ENCODE measurements at regions not wholly inside any gene's neighbourhood (a gene's known extent, or its start where the extent isn't known, plus 50 kb on each side); places are given as distances from the start of the nearest gene placed in this dataset.

DNA sequence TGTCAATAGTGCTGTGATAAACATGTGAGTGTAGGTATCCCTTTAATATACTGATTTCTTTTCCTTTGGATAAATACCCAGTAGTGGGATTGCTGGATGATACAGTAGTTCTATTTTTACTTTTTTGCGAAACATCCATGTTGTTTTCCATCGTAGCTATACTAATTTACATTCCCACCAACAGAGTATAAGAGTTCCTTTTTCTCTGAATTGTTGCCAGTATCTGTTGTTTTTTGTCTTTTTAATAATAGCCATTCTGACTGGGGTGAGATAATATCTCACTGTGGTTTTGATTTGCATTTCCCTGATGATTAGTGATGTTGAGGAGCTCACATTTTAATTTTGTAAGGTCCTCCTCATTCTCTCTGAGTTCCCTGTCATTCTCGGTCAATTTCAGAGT lies 71.1 kb upstream of the NFIL3 start (continued):
- TF ChIP-seq TAF1 (IDR thresholded peaks at IDR 0.05; ENCODE audit: low read depth, low read length) (no peak), SRF (IDR thresholded peaks at IDR 0.05; ENCODE audit: low read depth, low read length) (no peak), CTBP2 (IDR thresholded peaks at IDR 0.05; ENCODE audit: borderline replicate concordance, insufficient read depth, insufficient read length, low read length) (no peak), TBP (IDR thresholded peaks at IDR 0.05; ENCODE audit: low read depth, low read length) (no peak), SP2 (IDR thresholded peaks at IDR 0.05; ENCODE audit: low read length) (no peak)

Measured in H1 (cell line).